ENCODE measurements at regions not wholly inside any gene's neighbourhood (a gene's known extent, or its start where the extent isn't known, plus 50 kb on each side); places are given as distances from the start of the nearest gene placed in this dataset.
A peak's percentile ranks its signal among the peaks of the same experiment; 100 is the strongest.

GRCh38 chr21:17950591-17950990, 131.4 kb upstream of the C21orf91 start:
- Mint-ChIP-seq H3K36me3 (ENCODE audit: low read depth) (no peaks in the 10 kb centered on the region), H3K4me1 (ENCODE audit: low read depth) (no peaks in the 10 kb centered on the region), H3K4me3 (ENCODE audit: low read depth) (no peak overlapping the region), H3K27ac (no peak overlapping the region), H3K27me3 (ENCODE audit: low read depth) (no peaks in the 10 kb centered on the region), H3K9me3 (no peaks in the 10 kb centered on the region)
- no peak for DNase-seq (ENCODE audit: low spot score)
- intact Hi-C loops (cut with micrococcal nuclease), result no loop called here

- intact Hi-C loops (cut with micrococcal nuclease), result no loop called here
- DNase-seq (ENCODE audit: low spot score), result no peak
- Mint-ChIP-seq H3K4me1 (ENCODE audit: low read depth) (no peaks in the 10 kb centered on the region), H3K36me3 (ENCODE audit: low read depth) (no peaks in the 10 kb centered on the region), H3K27ac (no peak overlapping the region), H3K4me3 (ENCODE audit: low read depth) (no peak overlapping the region), H3K27me3 (ENCODE audit: low read depth) (no peaks in the 10 kb centered on the region), H3K9me3 (no peaks in the 10 kb centered on the region)
Observed at GRCh38 chr21:17949421-17949820, 130.3 kb upstream of the C21orf91 start.

GRCh38 chr21:17947531-17947930, 128.4 kb upstream of the C21orf91 start:
- H3K36me3 Mint-ChIP-seq (ENCODE audit: low read depth), result no peaks in the 10 kb centered on the region
- H3K9me3 Mint-ChIP-seq, result no peaks in the 10 kb centered on the region
- no peaks in the 10 kb centered on the region for H3K27me3 Mint-ChIP-seq (ENCODE audit: low read depth)

GRCh38 chr21:17931080-17931479, 111.9 kb upstream of the C21orf91 start:
- DNase-seq (ENCODE audit: low spot score), result no peak
- no peaks in the 10 kb centered on the region for H3K36me3 Mint-ChIP-seq (ENCODE audit: low read depth)
- no peak overlapping the region for H3K27ac Mint-ChIP-seq
- no peaks in the 10 kb centered on the region for H3K9me3 Mint-ChIP-seq
- H3K4me3 Mint-ChIP-seq (ENCODE audit: low read depth), result no peak overlapping the region
- H3K27me3 Mint-ChIP-seq (ENCODE audit: low read depth), result no peaks in the 10 kb centered on the region
- no peaks in the 10 kb centered on the region for H3K4me1 Mint-ChIP-seq (ENCODE audit: low read depth)
- intact Hi-C loops (cut with micrococcal nuclease), result no loop called here

More at GRCh38 chr21:17947531-17947930, 128.4 kb upstream of the C21orf91 start:
- Mint-ChIP-seq H3K4me1 (ENCODE audit: low read depth) (no peaks in the 10 kb centered on the region), H3K27ac (no peak overlapping the region), H3K4me3 (ENCODE audit: low read depth) (no peak overlapping the region)
- no peak for DNase-seq (ENCODE audit: low spot score)
- intact Hi-C loops (cut with micrococcal nuclease), result no loop called here

GRCh38 chr21:17930093-17930492, 110.9 kb upstream of the C21orf91 start:
- Mint-ChIP-seq H3K27me3 (ENCODE audit: low read depth) (no peaks in the 10 kb centered on the region), H3K4me1 (ENCODE audit: low read depth) (peaks cover under 1% of the 10 kb centered on the region), H3K36me3 (ENCODE audit: low read depth) (no peaks in the 10 kb centered on the region), H3K4me3 (ENCODE audit: low read depth) (no peak overlapping the region), H3K9me3 (no peaks in the 10 kb centered on the region), H3K27ac (no peak overlapping the region)
- intact Hi-C loops (cut with micrococcal nuclease), result no loop called here
- no peak for DNase-seq (ENCODE audit: low spot score)

GRCh38 chr21:17929510-17929909, 110.4 kb upstream of the C21orf91 start:
- H3K4me3 Mint-ChIP-seq (ENCODE audit: low read depth), result no peak overlapping the region
- H3K9me3 Mint-ChIP-seq, result no peaks in the 10 kb centered on the region
- intact Hi-C loops (cut with micrococcal nuclease), result no loop called here
- no peaks in the 10 kb centered on the region for H3K27me3 Mint-ChIP-seq (ENCODE audit: low read depth)
- no peak overlapping the region for H3K27ac Mint-ChIP-seq
- no peaks in the 10 kb centered on the region for H3K36me3 Mint-ChIP-seq (ENCODE audit: low read depth)
- no peak for DNase-seq (ENCODE audit: low spot score)
- H3K4me1 Mint-ChIP-seq (ENCODE audit: low read depth), result peaks cover 4% of the 10 kb centered on the region

GRCh38 chr21:17925899-17926298, 106.7 kb upstream of the C21orf91 start:
- H3K27me3 Mint-ChIP-seq (ENCODE audit: low read depth), result peaks cover 3% of the 10 kb centered on the region
- intact Hi-C loops (cut with micrococcal nuclease), result loop anchor here (1.0 kb wide), 1 partner anchor 247 kb away; no protein-coding TSS in a partner anchor
- H3K9me3 Mint-ChIP-seq, result no peaks in the 10 kb centered on the region
- peaks cover 4% of the 10 kb centered on the region for H3K4me1 Mint-ChIP-seq (ENCODE audit: low read depth)
- DNase-seq (ENCODE audit: low spot score), result no peak
- H3K36me3 Mint-ChIP-seq (ENCODE audit: low read depth), result no peaks in the 10 kb centered on the region
- H3K4me3 Mint-ChIP-seq (ENCODE audit: low read depth), result no peak overlapping the region
- H3K27ac Mint-ChIP-seq, result no peak overlapping the region

- intact Hi-C loops (cut with micrococcal nuclease), result loop anchor here (1.0 kb wide), 1 partner anchor 246 kb away; no protein-coding TSS in a partner anchor
- Mint-ChIP-seq H3K9me3 (peaks cover 2% of the 10 kb centered on the region), H3K4me3 (ENCODE audit: low read depth) (no peak overlapping the region), H3K36me3 (ENCODE audit: low read depth) (no peaks in the 10 kb centered on the region), H3K27me3 (ENCODE audit: low read depth) (peaks cover 3% of the 10 kb centered on the region), H3K4me1 (ENCODE audit: low read depth) (peaks cover 4% of the 10 kb centered on the region), H3K27ac (no peak overlapping the region)
- DNase-seq (ENCODE audit: low spot score), result peak; percentile 29
Observed at GRCh38 chr21:17925000-17925610, 105.9 kb upstream of the C21orf91 start.

- H3K27me3 Mint-ChIP-seq (ENCODE audit: low read depth), result peaks cover 3% of the 10 kb centered on the region
- peaks cover 4% of the 10 kb centered on the region for H3K4me1 Mint-ChIP-seq (ENCODE audit: low read depth)
- no peak for DNase-seq (ENCODE audit: low spot score)
- peaks cover 6% of the 10 kb centered on the region for H3K9me3 Mint-ChIP-seq
- no peak overlapping the region for H3K4me3 Mint-ChIP-seq (ENCODE audit: low read depth)
- intact Hi-C loops (cut with micrococcal nuclease), result no loop called here
- no peak overlapping the region for H3K27ac Mint-ChIP-seq
- no peaks in the 10 kb centered on the region for H3K36me3 Mint-ChIP-seq (ENCODE audit: low read depth)
Observed at GRCh38 chr21:17921579-17922530, 102.7 kb upstream of the C21orf91 start.

- H3K27ac Mint-ChIP-seq, result no peak overlapping the region
- H3K4me1 Mint-ChIP-seq (ENCODE audit: low read depth), result no peaks in the 10 kb centered on the region
- no peaks in the 10 kb centered on the region for H3K36me3 Mint-ChIP-seq (ENCODE audit: low read depth)
- no peak for DNase-seq (ENCODE audit: low spot score)
- intact Hi-C loops (cut with micrococcal nuclease), result no loop called here
- H3K4me3 Mint-ChIP-seq (ENCODE audit: low read depth), result no peak overlapping the region
- peaks cover 6% of the 10 kb centered on the region for H3K9me3 Mint-ChIP-seq
- H3K27me3 Mint-ChIP-seq (ENCODE audit: low read depth), result no peaks in the 10 kb centered on the region
Observed at GRCh38 chr21:17915976-17916375, 96.8 kb upstream of the C21orf91 start.

GRCh38 chr21:17911628-17912027, 92.5 kb upstream of the C21orf91 start:
- intact Hi-C loops (cut with micrococcal nuclease), result no loop called here
- Mint-ChIP-seq H3K27ac (no peak overlapping the region), H3K9me3 (no peaks in the 10 kb centered on the region), H3K4me1 (ENCODE audit: low read depth) (no peaks in the 10 kb centered on the region), H3K27me3 (ENCODE audit: low read depth) (no peaks in the 10 kb centered on the region), H3K36me3 (ENCODE audit: low read depth) (no peaks in the 10 kb centered on the region), H3K4me3 (ENCODE audit: low read depth) (no peak overlapping the region)
- DNase-seq (ENCODE audit: low spot score), result no peak

GRCh38 chr21:17903929-17904639, 84.9 kb upstream of the C21orf91 start:
- no peak overlapping the region for H3K4me3 Mint-ChIP-seq (ENCODE audit: low read depth)
- no peaks in the 10 kb centered on the region for H3K27me3 Mint-ChIP-seq (ENCODE audit: low read depth)
- peaks cover 4% of the 10 kb centered on the region for H3K4me1 Mint-ChIP-seq (ENCODE audit: low read depth)
- H3K27ac Mint-ChIP-seq, result no peak overlapping the region
- intact Hi-C loops (cut with micrococcal nuclease), result loop anchor here (1.0 to 5.0 kb wide), 2 partner anchors 225 to 517 kb away; no protein-coding TSS in a partner anchor
- H3K36me3 Mint-ChIP-seq (ENCODE audit: low read depth), result no peaks in the 10 kb centered on the region
- no peak for DNase-seq (ENCODE audit: low spot score)
- peaks cover 6% of the 10 kb centered on the region for H3K9me3 Mint-ChIP-seq
